ENCODE measurements at regions not wholly inside any gene's neighbourhood (a gene's known extent, or its start where the extent isn't known, plus 50 kb on each side); places are given as distances from the start of the nearest gene placed in this dataset.

DNA sequence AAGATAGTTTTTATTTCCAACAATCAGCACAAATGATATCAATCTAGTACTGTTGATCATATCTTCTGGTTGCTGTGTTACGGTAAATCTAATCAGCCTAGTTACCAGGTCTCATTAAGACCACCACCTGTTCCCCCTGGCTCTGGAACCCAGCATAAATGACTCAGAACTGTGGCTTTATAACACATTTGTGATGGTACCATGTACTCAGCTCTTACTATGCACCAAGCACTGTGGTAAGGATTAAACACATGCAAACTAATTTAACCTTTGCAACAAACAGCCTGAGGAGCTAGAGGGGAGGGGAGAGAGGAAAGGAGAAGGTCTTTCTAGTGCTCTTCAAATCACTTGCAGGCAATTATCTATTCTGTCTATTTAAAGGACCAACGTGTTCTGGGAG lies 173.9 kb upstream of the LMCD1 start:
- in situ Hi-C loops (cut with MboI) = no loop called here
- Histone ChIP-seq H2AFZ (no peak overlapping the region), H3K4me1 (ENCODE audit: insufficient read depth) (no peaks in the 10 kb centered on the region), H4K20me1 (ENCODE audit: insufficient read depth) (no peaks in the 10 kb centered on the region), H3K79me2 (ENCODE audit: insufficient read depth) (no peaks in the 10 kb centered on the region), H3K4me2 (ENCODE audit: unreplicated experiment) (no peak overlapping the region), H3K9me2 (ENCODE audit: insufficient read depth) (no peaks in the 10 kb centered on the region), H3K27me3 (replicated peaks; ENCODE audit: insufficient read depth) (peaks cover 11% of the 10 kb centered on the region), H3K9me3 (ENCODE audit: low read depth) (no peaks in the 10 kb centered on the region), H3K9ac (no peak overlapping the region), H3K36me3 (ENCODE audit: low read depth) (no peaks in the 10 kb centered on the region), H3K27ac (no peak overlapping the region), H3F3A (ENCODE audit: insufficient read depth) (no peaks in the 10 kb centered on the region), H3K4me3 (no peak overlapping the region)
- TF ChIP-seq EZH2 (IDR thresholded peaks at IDR 0.05; ENCODE audit: insufficient read depth, poor library complexity, severe bottlenecking) = no peak
- WGBS, 2 experiments (ENCODE audit: low coverage in 1 of 2, low lambda C conversion rate in 2 of 2, missing lambda C conversion rate in 2 of 2) = 69 to 71% methylated on average over 2 of the region's 2 CpGs
- DNase-seq = no peak

DNA sequence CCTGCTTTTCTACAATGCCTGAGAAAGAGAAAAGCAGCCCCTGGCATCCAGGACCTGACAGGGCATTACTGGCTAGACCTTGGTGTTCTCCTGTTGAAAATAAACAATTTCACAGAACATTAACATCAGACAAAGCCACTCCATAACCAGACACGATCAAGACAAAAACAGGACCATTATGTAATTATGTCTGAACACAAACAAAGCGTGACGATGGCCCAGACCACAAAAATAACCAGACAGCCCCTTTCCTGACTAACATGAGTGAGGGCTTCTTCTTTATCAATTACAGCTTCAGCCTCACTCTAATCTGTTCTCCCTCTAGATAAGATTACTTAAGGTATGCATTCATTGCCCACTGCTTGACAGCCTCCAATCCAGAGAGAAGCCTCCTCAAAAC lies 172.7 kb upstream of the LMCD1 start:
- H3K4me3 ChIP-seq = no peak overlapping the region
- no peak overlapping the region for H2AFZ ChIP-seq
- H3K27me3 ChIP-seq (replicated peaks; ENCODE audit: insufficient read depth) = peaks cover 11% of the 10 kb centered on the region
- H3F3A ChIP-seq (ENCODE audit: insufficient read depth) = no peaks in the 10 kb centered on the region
- H3K4me1 ChIP-seq (ENCODE audit: insufficient read depth) = no peaks in the 10 kb centered on the region
- H3K36me3 ChIP-seq (ENCODE audit: low read depth) = no peaks in the 10 kb centered on the region
- no peak overlapping the region for H3K27ac ChIP-seq
- no peaks in the 10 kb centered on the region for H4K20me1 ChIP-seq (ENCODE audit: insufficient read depth)
- no peak overlapping the region for H3K9ac ChIP-seq
- no peak overlapping the region for H3K4me2 ChIP-seq (ENCODE audit: unreplicated experiment)
- in situ Hi-C loops (cut with MboI) = no loop called here
- H3K9me2 ChIP-seq (ENCODE audit: insufficient read depth) = no peaks in the 10 kb centered on the region
- TF ChIP-seq EZH2 (IDR thresholded peaks at IDR 0.05; ENCODE audit: insufficient read depth, poor library complexity, severe bottlenecking) = no peak
- TF ChIP-seq EZH2phosphoT487 (IDR thresholded peaks at IDR 0.05; ENCODE audit: insufficient read depth, low read depth) = no peak
- 15 to 20% methylated on average over 3 of the region's 3 CpGs for whole genome bisulfite sequencing, 2 experiments (ENCODE audit: low coverage in 1 of 2, low lambda C conversion rate in 2 of 2, missing lambda C conversion rate in 2 of 2)
- DNase-seq = no peak
- no peaks in the 10 kb centered on the region for H3K79me2 ChIP-seq (ENCODE audit: insufficient read depth)
- no peaks in the 10 kb centered on the region for H3K9me3 ChIP-seq (ENCODE audit: low read depth)

DNA sequence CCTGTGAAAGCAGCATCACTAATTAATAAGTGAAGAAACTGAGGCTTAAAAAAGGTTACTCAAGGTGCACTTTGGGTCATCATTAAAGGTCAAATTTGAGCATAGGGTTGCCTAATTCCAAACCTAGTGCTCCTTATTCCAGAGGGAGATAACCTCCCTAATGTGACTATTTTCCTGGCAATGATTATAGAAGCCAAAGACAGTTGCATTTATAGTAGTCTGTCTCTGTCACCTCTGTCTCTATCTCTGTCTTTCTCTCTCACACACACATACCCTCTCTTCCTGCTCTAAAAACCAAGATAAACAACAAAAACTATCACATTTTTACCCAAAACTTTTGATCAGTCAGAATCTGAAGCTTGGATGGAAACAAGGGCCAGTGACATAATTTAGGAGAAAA lies 172.0 kb upstream of the LMCD1 start:
- TF ChIP-seq EZH2phosphoT487 (IDR thresholded peaks at IDR 0.05; ENCODE audit: insufficient read depth, low read depth) = no peak
- TF ChIP-seq EZH2 (IDR thresholded peaks at IDR 0.05; ENCODE audit: insufficient read depth, poor library complexity, severe bottlenecking) = no peak
- Histone ChIP-seq H3F3A (ENCODE audit: insufficient read depth) (no peaks in the 10 kb centered on the region), H3K4me2 (ENCODE audit: unreplicated experiment) (no peak overlapping the region), H3K79me2 (ENCODE audit: insufficient read depth) (no peaks in the 10 kb centered on the region), H3K36me3 (ENCODE audit: low read depth) (no peaks in the 10 kb centered on the region), H3K27ac (no peak overlapping the region), H3K4me1 (ENCODE audit: insufficient read depth) (no peaks in the 10 kb centered on the region), H3K9me3 (ENCODE audit: low read depth) (no peaks in the 10 kb centered on the region), H4K20me1 (ENCODE audit: insufficient read depth) (no peaks in the 10 kb centered on the region), H3K9me2 (ENCODE audit: insufficient read depth) (no peaks in the 10 kb centered on the region), H3K27me3 (replicated peaks; ENCODE audit: insufficient read depth) (peaks cover 11% of the 10 kb centered on the region), H3K4me3 (no peak overlapping the region), H2AFZ (no peak overlapping the region), H3K9ac (no peak overlapping the region)
- no peak for DNase-seq
- in situ Hi-C loops (cut with MboI) = no loop called here

DNA sequence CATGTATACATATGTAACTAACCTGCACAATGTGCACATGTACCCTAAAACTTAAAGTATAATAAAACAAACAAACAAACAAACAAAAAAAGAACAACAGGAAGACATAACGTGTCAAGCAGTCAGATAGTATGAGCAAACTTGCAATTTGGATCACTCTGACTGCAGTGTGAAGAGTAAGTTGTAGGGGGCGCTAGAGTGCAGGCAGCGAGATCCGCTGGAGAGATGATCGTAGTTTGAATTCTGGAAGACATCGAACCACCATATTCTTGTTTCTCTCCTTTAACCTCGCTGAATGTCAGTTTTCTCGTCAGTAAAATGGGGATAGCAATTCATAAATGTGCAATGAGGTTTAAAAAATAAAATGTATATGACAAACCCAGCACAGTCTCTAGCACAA lies 165.2 kb upstream of the LMCD1 start:
- no peaks in the 10 kb centered on the region for H3K9me3 ChIP-seq (ENCODE audit: low read depth)
- H3K9me2 ChIP-seq (ENCODE audit: insufficient read depth) = no peaks in the 10 kb centered on the region
- H3K27me3 ChIP-seq (replicated peaks; ENCODE audit: insufficient read depth) = peaks cover 10% of the 10 kb centered on the region; the same call in 1 of the 2 replicates
- no peaks in the 10 kb centered on the region for H4K20me1 ChIP-seq (ENCODE audit: insufficient read depth)
- no peaks in the 10 kb centered on the region for H3K36me3 ChIP-seq (ENCODE audit: low read depth)
- WGBS, 2 experiments (ENCODE audit: low coverage in 1 of 2, low lambda C conversion rate in 2 of 2, missing lambda C conversion rate in 2 of 2) = 70 to 71% methylated on average over 8 of the region's 8 CpGs
- no peaks in the 10 kb centered on the region for H3K79me2 ChIP-seq (ENCODE audit: insufficient read depth)
- no peak overlapping the region for H2AFZ ChIP-seq
- no peak overlapping the region for H3K4me2 ChIP-seq (ENCODE audit: unreplicated experiment)
- no peak for DNase-seq
- H3K27ac ChIP-seq = no peak overlapping the region
- H3K4me1 ChIP-seq (ENCODE audit: insufficient read depth) = no peaks in the 10 kb centered on the region
- in situ Hi-C loops (cut with MboI) = no loop called here
- H3K9ac ChIP-seq = no peak overlapping the region
- TF ChIP-seq EZH2phosphoT487 (IDR thresholded peaks at IDR 0.05; ENCODE audit: insufficient read depth, low read depth) = no peak
- no peak for TF ChIP-seq EZH2 (IDR thresholded peaks at IDR 0.05; ENCODE audit: insufficient read depth, poor library complexity, severe bottlenecking)
- H3F3A ChIP-seq (ENCODE audit: insufficient read depth) = no peaks in the 10 kb centered on the region
- no peak overlapping the region for H3K4me3 ChIP-seq

- no peak overlapping the region for H3K4me3 ChIP-seq
- WGBS, 2 experiments (ENCODE audit: low coverage in 1 of 2, low lambda C conversion rate in 2 of 2, missing lambda C conversion rate in 2 of 2) = 77% methylated on average over 2 of the region's 2 CpGs
- H3K9me3 ChIP-seq (ENCODE audit: low read depth) = no peaks in the 10 kb centered on the region
- in situ Hi-C loops (cut with MboI) = no loop called here
- H2AFZ ChIP-seq = no peak overlapping the region
- TF ChIP-seq EZH2 (IDR thresholded peaks at IDR 0.05; ENCODE audit: insufficient read depth, poor library complexity, severe bottlenecking) (no peak), EZH2phosphoT487 (IDR thresholded peaks at IDR 0.05; ENCODE audit: insufficient read depth, low read depth) (no peak)
- H3K9me2 ChIP-seq (ENCODE audit: insufficient read depth) = no peaks in the 10 kb centered on the region
- H3K27ac ChIP-seq = no peak overlapping the region
- H4K20me1 ChIP-seq (ENCODE audit: insufficient read depth) = no peaks in the 10 kb centered on the region
- H3K27me3 ChIP-seq (replicated peaks; ENCODE audit: insufficient read depth) = peaks cover 10% of the 10 kb centered on the region; the same call in 1 of the 2 replicates
- H3F3A ChIP-seq (ENCODE audit: insufficient read depth) = no peaks in the 10 kb centered on the region
- no peaks in the 10 kb centered on the region for H3K36me3 ChIP-seq (ENCODE audit: low read depth)
- no peaks in the 10 kb centered on the region for H3K79me2 ChIP-seq (ENCODE audit: insufficient read depth)
- no peak for DNase-seq
- no peak overlapping the region for H3K9ac ChIP-seq
- no peak overlapping the region for H3K4me2 ChIP-seq (ENCODE audit: unreplicated experiment)
- no peaks in the 10 kb centered on the region for H3K4me1 ChIP-seq (ENCODE audit: insufficient read depth)
Measured at GRCh38 chr3:8338424-8338823, 163.2 kb upstream of the LMCD1 start.

Data from GM23248 (cell line).